HPDE6-E6E7 (cell line): ENCODE measurements at regions not wholly inside any gene's neighbourhood (a gene's known extent, or its start where the extent isn't known, plus 50 kb on each side); places are given as distances from the start of the nearest gene placed in this dataset.

Experiments
- DNase-seq: peaks from one replicate; pipeline ENCODE4 v3.0.0; 2011; ENCODE audit warnings: missing footprints; ENCODE audit errors: extremely low spot score

GRCh38 chr15:29874977-29875376 is 52.7 kb upstream of the TJP1 start:
- no peak for DNase-seq

GRCh38 chr15:29873947-29874411 is 51.7 kb upstream of the TJP1 start:
- DNase-seq = no peak

- no peak for DNase-seq
These were observed 51.0 kb upstream of the TJP1 start for GRCh38 chr15:29873264-29873663.

GRCh38 chr15:29872716-29873115 is 50.4 kb upstream of the TJP1 start:
- no peak for DNase-seq
